Right lobe of liver (tissue), 6 donors: ENCODE measurements at regions not wholly inside any gene's neighbourhood (a gene's known extent, or its start where the extent isn't known, plus 50 kb on each side); places are given as distances from the start of the nearest gene placed in this dataset.

ENCODE experiments used
- ATAC-seq, 4 donors: fragments of 200-7000 bp; cut with Tn5 transposase; one replicate each; pipeline ENCODE4 v1.9.1; 2020; ENCODE audit warnings: mild to moderate bottlenecking in 4 of 4, moderate library complexity in 4 of 4
- DNase-seq, 3 donors: peaks; one replicate each; pipeline ENCODE4 v3.0.0-alpha.2; 2020
- H3K27ac ChIP-seq, 3 donors: fragments of 200-600 bp; one replicate each; pipeline ENCODE4 v1.8.0; 2022
- H3K27me3 ChIP-seq, 2 donors: fragments of 200-600 bp; one replicate each; pipeline ENCODE4 v1.8.0; 2022
- H3K36me3 ChIP-seq, 4 donors: fragments of 200-600 bp; sonication (generic) in 1 of 4; one replicate each; pipeline versions ENCODE4 v1.5.1 to v1.8.0; 2017 to 2022; ENCODE audit warnings: control low read depth in 1 of 4
- H3K4me1 ChIP-seq, 4 donors: fragments of 200-600 bp; sonication (generic) in 1 of 4; one replicate each; pipeline versions ENCODE4 v1.5.1 to v1.8.0; 2017 to 2022; ENCODE audit warnings: control low read depth in 1 of 4
- H3K4me3 ChIP-seq, 3 donors: fragments of 200-600 bp; one replicate each; pipeline ENCODE4 v1.8.0; 2022
- H3K9me3 ChIP-seq, 4 donors: fragments of 200-600 bp; sonication (generic) in 1 of 4; one replicate each; pipeline versions ENCODE4 v1.5.1 to v1.8.0; 2017 to 2022; ENCODE audit warnings: control low read depth in 1 of 4
- CTCF ChIP-seq, 4 donors: fragments of 200-600 bp in 3 of 4; fragments of 450-650 bp in 1 of 4; IDR thresholded peaks; one replicate each; pipeline versions ENCODE4 v1.5.1 to v1.8.0; 2016 to 2022; ENCODE audit warnings: antibody characterized with exemption in 4 of 4, mild to moderate bottlenecking in 2 of 4
- POLR2A ChIP-seq: fragments of 450-650 bp; IDR thresholded peaks from one replicate; pipeline ENCODE4 v1.6.1; 2017; ENCODE audit warnings: antibody characterized with exemption, mild to moderate bottlenecking
- WGBS: methylation state at CpG from one replicate; pipeline ENCODE4 v1.1.6; 2018; ENCODE audit warnings: low coverage, low lambda C conversion rate; ENCODE audit not compliant: insufficient coverage; ENCODE audit errors: missing lambda C conversion rate; 5-methylcytosine and 5-hydroxymethylcytosine counted together
- intact Hi-C, 2 donors: fragments of 100-400 bp; cut with DNase I; formaldehyde crosslinking; loops; one replicate each; pipeline versions ENCODE4 v1.11.2 to v1.14.1; 2022
- donor health status: DM: no; HTN: yes; CAD: no.
- donor health status: DM: no; HTN: no; CAD: no.
- donor health status: DM: no; HTN: no; CAD: no.
- donor health status: DM: no; HTN: yes; CAD: no.
- donor health status: DM: no; HTN: yes; CAD: no.

GRCh38 chr6:141551318-141551717 is 581.4 kb upstream of the GJE1 start:
- H3K27me3 ChIP-seq, result no peaks in the 10 kb centered on the region
- no peak overlapping the region for H3K4me3 ChIP-seq
- DNase-seq (no peak), ATAC-seq (no peak)
- peaks cover 0 to 2% (median 0%) of the 10 kb centered on the region in 4 donors for H3K4me1 ChIP-seq
- H3K27ac ChIP-seq, result no peak overlapping the region
- WGBS, result 93% methylated on average over 2 of the region's 2 CpGs
- no peak for TF ChIP-seq POLR2A
- H3K36me3 ChIP-seq, result no peaks in the 10 kb centered on the region
- intact Hi-C loops, result no loop called here
- peaks cover 0 to 4% (median 0%) of the 10 kb centered on the region in 4 donors for H3K9me3 ChIP-seq

GRCh38 chr6:141550471-141550870 is 582.3 kb upstream of the GJE1 start:
- Histone ChIP-seq H3K27ac (no peak overlapping the region), H3K4me1 (peaks cover 0 to 2% (median 0%) of the 10 kb centered on the region in 4 donors), H3K4me3 (no peak overlapping the region), H3K9me3 (peaks cover 0 to 4% (median 0%) of the 10 kb centered on the region in 4 donors), H3K27me3 (no peaks in the 10 kb centered on the region), H3K36me3 (no peaks in the 10 kb centered on the region)
- ATAC-seq (no peak), DNase-seq (no peak)
- intact Hi-C loops, result no loop called here
- 100% methylated on average over 1 of the region's 1 CpG for WGBS
- TF ChIP-seq CTCF (IDR thresholded peaks at IDR 0.05) (no peak), POLR2A (no peak)

GRCh38 chr6:141548966-141549365 is 583.8 kb upstream of the GJE1 start:
- Histone ChIP-seq H3K9me3 (peaks cover 0 to 4% (median 0%) of the 10 kb centered on the region in 4 donors), H3K36me3 (no peaks in the 10 kb centered on the region), H3K4me3 (no peak overlapping the region), H3K27me3 (no peaks in the 10 kb centered on the region), H3K4me1 (peaks cover 0 to 2% (median 0%) of the 10 kb centered on the region in 4 donors), H3K27ac (no peak overlapping the region)
- WGBS, result 96% methylated on average over 2 of the region's 2 CpGs
- intact Hi-C loops, result no loop called here
- DNase-seq, result no peak
- TF ChIP-seq CTCF (IDR thresholded peaks at IDR 0.05), result no peak
- TF ChIP-seq POLR2A, result no peak
- peak in 2 of 4 donors; percentile 60 to 70 for ATAC-seq

- Histone ChIP-seq H3K4me3 (no peak overlapping the region), H3K27ac (no peak overlapping the region), H3K36me3 (no peaks in the 10 kb centered on the region), H3K9me3 (no peaks in the 10 kb centered on the region), H3K27me3 (no peaks in the 10 kb centered on the region), H3K4me1 (no peaks in the 10 kb centered on the region)
- DNase-seq (no peak), ATAC-seq (no peak)
- WGBS, result 43% methylated on average over 1 of the region's 1 CpG
- TF ChIP-seq POLR2A (no peak), CTCF (IDR thresholded peaks at IDR 0.05) (no peak)
- intact Hi-C loops, result no loop called here
Observed at GRCh38 chr6:141541581-141542324, 591.0 kb upstream of the GJE1 start.

- WGBS, result 74% methylated on average over 4 of the region's 4 CpGs
- intact Hi-C loops, result no loop called here
- Histone ChIP-seq H3K4me3 (no peak overlapping the region), H3K27ac (no peak overlapping the region), H3K4me1 (no peaks in the 10 kb centered on the region), H3K27me3 (no peaks in the 10 kb centered on the region), H3K36me3 (no peaks in the 10 kb centered on the region), H3K9me3 (no peaks in the 10 kb centered on the region)
- no peak for ATAC-seq
- TF ChIP-seq POLR2A (no peak), CTCF (IDR thresholded peaks at IDR 0.05) (no peak)
- no peak for DNase-seq
Observed at GRCh38 chr6:141540207-141540606, 592.5 kb upstream of the GJE1 start.
